ENCODE measurements at regions not wholly inside any gene's neighbourhood (a gene's known extent, or its start where the extent isn't known, plus 50 kb on each side); places are given as distances from the start of the nearest gene placed in this dataset.

DNA sequence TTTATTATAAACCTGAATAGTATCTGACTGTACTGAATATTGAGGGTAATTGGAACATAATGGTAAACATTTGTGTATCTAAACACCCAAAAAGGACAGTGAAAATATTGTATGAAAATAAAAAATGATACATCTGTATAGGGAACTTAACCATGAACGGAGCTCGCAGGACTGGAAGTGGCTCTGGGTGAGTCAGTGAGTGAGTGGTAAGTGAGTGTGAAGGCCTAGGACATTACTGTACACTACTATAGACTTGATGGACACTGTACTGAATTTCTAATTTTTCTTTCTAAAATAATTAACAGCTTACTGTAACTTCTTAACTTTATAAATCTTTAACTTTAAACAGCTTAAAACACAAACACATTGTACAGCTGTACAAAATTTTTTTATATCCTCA lies 454.5 kb upstream of the FZD8 start:
- TF ChIP-seq, protein P1, sequence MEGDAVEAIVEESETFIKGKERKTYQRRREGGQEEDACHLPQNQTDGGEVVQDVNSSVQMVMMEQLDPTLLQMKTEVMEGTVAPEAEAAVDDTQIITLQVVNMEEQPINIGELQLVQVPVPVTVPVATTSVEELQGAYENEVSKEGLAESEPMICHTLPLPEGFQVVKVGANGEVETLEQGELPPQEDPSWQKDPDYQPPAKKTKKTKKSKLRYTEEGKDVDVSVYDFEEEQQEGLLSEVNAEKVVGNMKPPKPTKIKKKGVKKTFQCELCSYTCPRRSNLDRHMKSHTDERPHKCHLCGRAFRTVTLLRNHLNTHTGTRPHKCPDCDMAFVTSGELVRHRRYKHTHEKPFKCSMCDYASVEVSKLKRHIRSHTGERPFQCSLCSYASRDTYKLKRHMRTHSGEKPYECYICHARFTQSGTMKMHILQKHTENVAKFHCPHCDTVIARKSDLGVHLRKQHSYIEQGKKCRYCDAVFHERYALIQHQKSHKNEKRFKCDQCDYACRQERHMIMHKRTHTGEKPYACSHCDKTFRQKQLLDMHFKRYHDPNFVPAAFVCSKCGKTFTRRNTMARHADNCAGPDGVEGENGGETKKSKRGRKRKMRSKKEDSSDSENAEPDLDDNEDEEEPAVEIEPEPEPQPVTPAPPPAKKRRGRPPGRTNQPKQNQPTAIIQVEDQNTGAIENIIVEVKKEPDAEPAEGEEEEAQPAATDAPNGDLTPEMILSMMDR (conservative IDR thresholded peaks at IDR 0.05 in 1 of 2, IDR thresholded peaks at IDR 0.05 in 1 of 2; ENCODE audit: low read depth in 1 of 2, low read length in 2 of 2) = no peak
- no peak for TF ChIP-seq EZH2 (IDR thresholded peaks at IDR 0.05; ENCODE audit: low read length, missing control alignments)

Measured in fibroblast of lung (primary cell).